Mammary epithelial cell (primary cell): ENCODE measurements at regions not wholly inside any gene's neighbourhood (a gene's known extent, or its start where the extent isn't known, plus 50 kb on each side); places are given as distances from the start of the nearest gene placed in this dataset.

Experiments
- EZH2 ChIP-seq: IDR thresholded peaks from 2 replicates; pipeline ENCODE4 v1.6.1; 2012; ENCODE audit warnings: low read length, inconsistent platforms, borderline replicate concordance
- TF ChIP-seq, protein P1 (sequence below), 2 donors: IDR thresholded peaks in 1 of 2; conservative IDR thresholded peaks in 1 of 2; 2 replicates each; pipeline ENCODE4 v1.5.1; 2011 to 2012; ENCODE audit warnings: inconsistent platforms in 2 of 2, low read length in 2 of 2, mild to moderate bottlenecking in 2 of 2, control low read depth in 1 of 2, low read depth in 1 of 2; ENCODE audit not compliant: insufficient read depth in 1 of 2; ENCODE audit errors: extremely low read depth in 1 of 2

DNA sequence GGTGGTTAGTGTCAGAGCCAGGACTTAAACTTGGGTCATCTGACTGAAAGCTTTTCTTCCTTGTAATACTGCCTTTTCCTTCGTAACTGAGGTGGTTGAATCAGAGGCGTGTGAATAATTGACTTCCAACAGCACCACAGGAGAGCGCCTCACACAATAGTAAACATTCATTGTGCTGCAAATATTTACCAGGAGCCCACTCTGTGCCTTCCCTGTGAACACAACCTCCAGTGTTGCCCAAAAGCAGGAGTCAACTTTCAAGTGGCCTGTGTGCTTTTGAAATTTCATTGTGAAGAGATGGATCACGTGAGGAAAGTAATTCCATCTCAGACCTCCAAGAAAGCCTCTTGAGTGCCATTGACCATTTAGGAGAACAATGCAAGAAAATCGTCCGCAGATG, 60.2 kb downstream of the ADRA2A start:
- TF ChIP-seq, protein P1, sequence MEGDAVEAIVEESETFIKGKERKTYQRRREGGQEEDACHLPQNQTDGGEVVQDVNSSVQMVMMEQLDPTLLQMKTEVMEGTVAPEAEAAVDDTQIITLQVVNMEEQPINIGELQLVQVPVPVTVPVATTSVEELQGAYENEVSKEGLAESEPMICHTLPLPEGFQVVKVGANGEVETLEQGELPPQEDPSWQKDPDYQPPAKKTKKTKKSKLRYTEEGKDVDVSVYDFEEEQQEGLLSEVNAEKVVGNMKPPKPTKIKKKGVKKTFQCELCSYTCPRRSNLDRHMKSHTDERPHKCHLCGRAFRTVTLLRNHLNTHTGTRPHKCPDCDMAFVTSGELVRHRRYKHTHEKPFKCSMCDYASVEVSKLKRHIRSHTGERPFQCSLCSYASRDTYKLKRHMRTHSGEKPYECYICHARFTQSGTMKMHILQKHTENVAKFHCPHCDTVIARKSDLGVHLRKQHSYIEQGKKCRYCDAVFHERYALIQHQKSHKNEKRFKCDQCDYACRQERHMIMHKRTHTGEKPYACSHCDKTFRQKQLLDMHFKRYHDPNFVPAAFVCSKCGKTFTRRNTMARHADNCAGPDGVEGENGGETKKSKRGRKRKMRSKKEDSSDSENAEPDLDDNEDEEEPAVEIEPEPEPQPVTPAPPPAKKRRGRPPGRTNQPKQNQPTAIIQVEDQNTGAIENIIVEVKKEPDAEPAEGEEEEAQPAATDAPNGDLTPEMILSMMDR (conservative IDR thresholded peaks at IDR 0.05 in 1 of 2, IDR thresholded peaks at IDR 0.05 in 1 of 2; ENCODE audit: extremely low read depth in 1 of 2, insufficient read depth in 1 of 2, low read depth in 1 of 2, low read length in 2 of 2) = no peak
- TF ChIP-seq EZH2 = no peak
